ENCODE measurements at regions not wholly inside any gene's neighbourhood (a gene's known extent, or its start where the extent isn't known, plus 50 kb on each side); places are given as distances from the start of the nearest gene placed in this dataset.
"Not testable (repeated sequence)": the region's sequence is repeated elsewhere in the genome, so short reads cannot be mapped to it uniquely, and the experiment has no call there.

GRCh38 chr3:107130089-107130700 lies 247.0 kb upstream of the CCDC54 start:
- DNase-seq (ENCODE audit: low spot score) = no peak
- intact Hi-C loops (cut with DNase I) = no loop called here

GRCh38 chr3:107132674-107133073 lies 244.6 kb upstream of the CCDC54 start:
- intact Hi-C loops (cut with DNase I) = no loop called here
- DNase-seq (ENCODE audit: low spot score) = no peak

DNA sequence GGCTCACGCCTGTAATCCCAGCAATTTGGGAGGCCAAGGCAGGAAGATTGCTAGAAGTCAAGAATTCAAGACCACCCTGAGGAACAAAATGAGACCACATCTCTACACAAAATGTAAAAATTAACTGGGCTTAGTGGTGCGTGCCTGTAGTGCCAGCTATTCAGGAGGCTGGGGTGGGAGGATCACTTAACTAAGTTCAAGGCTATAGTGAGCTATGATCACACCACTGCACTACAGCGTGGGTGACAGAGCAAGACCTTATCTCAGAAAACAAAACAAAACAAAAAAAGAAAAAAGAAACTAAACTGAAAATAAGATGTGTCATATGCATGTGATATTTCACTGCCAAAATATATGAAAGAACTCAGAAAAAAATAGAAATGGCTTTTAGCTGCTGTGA lies 243.3 kb upstream of the CCDC54 start:
- intact Hi-C loops (cut with DNase I) = no loop called here
- DNase-seq (ENCODE audit: low spot score) = no peak

GRCh38 chr3:107142171-107142570 lies 235.1 kb upstream of the CCDC54 start:
- intact Hi-C loops (cut with DNase I) = no loop called here
- no peak for DNase-seq (ENCODE audit: low spot score)

GRCh38 chr3:107142786-107143575 lies 234.3 kb upstream of the CCDC54 start:
- no peak for DNase-seq (ENCODE audit: low spot score)
- intact Hi-C loops (cut with DNase I) = no loop called here

- intact Hi-C loops (cut with DNase I) = no loop called here
- DNase-seq (ENCODE audit: low spot score) = no peak
Measured at GRCh38 chr3:107150675-107151074, 226.6 kb upstream of the CCDC54 start.

DNA sequence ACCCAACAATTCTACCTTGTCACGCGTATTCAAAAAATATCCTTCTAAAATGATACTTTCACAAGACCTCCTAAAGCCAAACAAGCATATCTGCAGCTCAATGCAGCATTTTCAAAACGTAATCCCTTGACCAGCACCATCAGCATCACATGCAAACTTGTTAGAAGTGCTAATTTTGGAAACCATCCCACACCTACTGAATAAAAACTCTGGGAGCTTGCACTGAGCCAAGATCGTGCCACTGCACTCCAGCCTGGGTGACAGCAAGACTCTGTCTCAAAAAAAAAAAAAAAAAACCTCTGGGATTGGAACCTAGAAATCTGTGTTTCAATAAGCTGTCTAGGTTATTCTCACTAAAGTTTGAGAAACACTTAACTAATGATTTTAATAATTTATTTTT lies 223.3 kb upstream of the CCDC54 start:
- intact Hi-C loops (cut with DNase I) = no loop called here
- no peak for DNase-seq (ENCODE audit: low spot score)

GRCh38 chr3:107172411-107172810 lies 204.8 kb upstream of the CCDC54 start:
- no peak for DNase-seq (ENCODE audit: low spot score)
- intact Hi-C loops (cut with DNase I) = no loop called here

GRCh38 chr3:107184375-107184774 lies 192.9 kb upstream of the CCDC54 start:
- intact Hi-C loops (cut with DNase I) = no loop called here
- no peak for DNase-seq (ENCODE audit: low spot score)

DNA sequence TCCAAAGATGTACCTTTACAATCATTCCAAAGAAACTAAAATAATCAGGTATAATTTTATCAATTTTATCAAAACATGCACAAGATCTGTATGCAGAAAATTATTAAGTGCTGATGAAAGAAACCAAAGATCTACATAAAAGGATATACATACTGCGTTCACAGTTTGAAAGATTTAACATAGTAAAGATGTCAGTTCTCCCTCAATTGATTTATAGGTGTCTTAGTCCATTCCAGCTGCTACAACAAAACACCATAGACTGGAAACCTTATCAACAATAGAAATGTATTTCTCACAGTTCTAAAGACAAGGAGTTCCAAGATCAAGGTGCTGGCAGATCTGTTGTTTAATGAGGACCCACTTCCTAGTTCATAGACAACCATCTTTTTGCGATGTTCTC lies 189.0 kb upstream of the CCDC54 start:
- intact Hi-C loops (cut with DNase I) = no loop called here
- DNase-seq (ENCODE audit: low spot score) = no peak

DNA sequence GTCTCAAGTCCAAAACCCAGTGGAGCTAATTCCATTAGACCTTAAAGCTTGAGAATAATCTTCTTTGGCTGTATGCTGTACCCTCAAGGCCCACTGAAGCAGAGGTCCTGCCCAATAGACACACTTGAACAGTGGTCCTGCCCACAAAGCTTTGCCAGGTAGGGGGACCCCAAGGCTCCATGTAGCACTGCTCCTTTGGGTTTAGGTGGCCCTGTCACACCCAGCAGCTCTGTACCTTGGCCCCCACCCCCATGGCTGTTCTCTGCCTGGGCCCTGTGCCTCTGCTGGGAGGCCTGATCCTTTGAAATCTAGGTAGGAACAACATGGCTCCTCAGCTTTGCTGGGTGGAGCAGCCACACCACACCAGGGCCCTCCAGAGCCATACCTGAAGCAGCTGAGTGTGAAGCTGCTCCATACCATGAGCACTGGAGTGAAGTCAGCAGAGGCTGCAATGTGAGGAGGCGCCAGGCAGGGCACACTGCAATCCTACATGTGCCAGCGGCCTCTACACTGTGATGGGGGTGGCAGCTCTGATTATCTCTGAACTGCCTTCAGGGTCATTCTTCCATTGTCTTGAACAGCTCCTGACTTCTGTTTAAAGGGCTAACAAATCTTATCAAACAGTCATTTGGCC lies 188.0 kb upstream of the CCDC54 start:
- no peak for DNase-seq (ENCODE audit: low spot score)
- intact Hi-C loops (cut with DNase I) = no loop called here

GRCh38 chr3:107193116-107193515 lies 184.1 kb upstream of the CCDC54 start:
- no peak for DNase-seq (ENCODE audit: low spot score)
- intact Hi-C loops (cut with DNase I) = no loop called here

GRCh38 chr3:107198581-107199181 lies 178.6 kb upstream of the CCDC54 start:
- intact Hi-C loops (cut with DNase I) = no loop called here
- no peak for DNase-seq (ENCODE audit: low spot score)

DNA sequence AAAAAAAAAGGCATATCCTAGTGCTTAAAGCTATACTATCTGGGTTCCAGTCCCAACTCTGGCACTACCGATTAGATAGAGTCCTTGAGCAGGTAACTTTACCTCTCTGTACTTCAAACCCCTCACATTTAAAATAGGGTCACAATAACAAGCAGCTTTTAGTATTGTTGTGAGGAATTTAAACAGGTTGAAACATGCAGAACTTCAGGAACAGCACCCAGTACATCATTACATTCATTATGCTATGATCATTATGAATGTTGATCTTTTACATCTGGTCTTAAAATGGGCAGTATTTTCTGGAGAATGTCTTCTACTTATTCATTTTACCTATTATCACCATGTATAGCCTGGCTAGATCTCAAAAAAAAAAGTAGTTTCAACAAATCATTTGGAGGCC lies 176.1 kb upstream of the CCDC54 start:
- intact Hi-C loops (cut with DNase I) = no loop called here
- no peak for DNase-seq (ENCODE audit: low spot score)

- intact Hi-C loops (cut with DNase I); DNase-seq (ENCODE audit: low spot score): not testable (repeated sequence)
Measured at GRCh38 chr3:107202885-107203284, 174.4 kb upstream of the CCDC54 start.

DNA sequence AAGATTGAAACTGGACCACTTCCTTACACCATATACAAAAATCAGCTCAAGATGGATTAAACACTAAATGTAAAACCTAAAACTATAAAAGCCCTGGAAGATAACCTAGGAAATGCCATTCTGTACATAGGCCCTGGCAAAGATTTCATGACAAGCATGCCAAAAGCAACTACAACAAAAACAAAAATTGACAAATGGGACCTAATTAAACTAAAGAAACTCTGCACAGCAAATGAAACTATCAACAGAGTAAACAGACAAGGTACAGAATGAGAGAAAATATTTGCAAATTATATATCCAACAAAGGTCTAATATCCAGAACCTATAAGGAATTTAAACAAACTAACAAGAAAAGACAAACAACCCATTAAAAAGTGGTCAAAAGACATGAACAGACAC lies 173.1 kb upstream of the CCDC54 start:
- intact Hi-C loops (cut with DNase I) = no loop called here
- DNase-seq (ENCODE audit: low spot score) = no peak

DNA sequence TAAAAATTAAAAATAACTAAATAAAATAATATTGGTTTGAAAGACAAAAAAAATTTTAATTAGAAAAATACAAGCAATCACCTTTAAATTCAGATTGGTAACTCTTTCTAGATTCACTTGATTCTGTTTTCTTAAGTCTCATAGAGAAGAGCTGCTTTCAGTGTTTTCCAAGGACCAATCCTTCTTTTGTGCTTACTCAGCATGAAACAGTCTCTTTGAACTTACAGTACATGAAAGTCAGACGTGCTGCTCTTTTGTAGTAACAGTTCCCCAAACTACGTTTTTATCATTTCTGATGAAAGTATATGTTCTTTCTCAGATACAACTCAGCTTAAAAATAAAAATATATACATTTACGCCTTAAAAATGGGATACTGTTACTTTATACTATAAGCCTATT lies 171.9 kb upstream of the CCDC54 start:
- intact Hi-C loops (cut with DNase I) = no loop called here
- DNase-seq (ENCODE audit: low spot score) = no peak

DNA sequence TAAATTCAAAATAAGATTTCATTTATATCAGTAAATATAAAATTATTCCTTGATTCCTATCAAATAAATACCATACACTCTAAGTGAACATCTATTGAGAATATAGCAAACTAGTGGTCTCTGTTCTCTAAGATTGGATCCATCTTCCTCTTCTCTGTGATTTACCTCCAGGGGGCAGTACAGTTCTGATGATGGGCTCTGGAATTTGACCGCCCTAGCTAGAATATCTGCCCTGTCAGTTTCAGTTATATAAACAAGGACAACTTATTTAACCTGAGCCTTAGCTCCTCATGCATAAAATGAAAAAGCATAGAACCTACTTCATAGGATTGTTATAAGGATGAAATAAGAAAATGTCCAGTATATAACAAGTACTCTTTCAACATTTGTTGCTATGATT lies 171.1 kb upstream of the CCDC54 start:
- no peak for DNase-seq (ENCODE audit: low spot score)
- intact Hi-C loops (cut with DNase I) = loop anchor here (2.0 kb wide), 1 partner anchor 35 kb away; no protein-coding TSS in a partner anchor

DNA sequence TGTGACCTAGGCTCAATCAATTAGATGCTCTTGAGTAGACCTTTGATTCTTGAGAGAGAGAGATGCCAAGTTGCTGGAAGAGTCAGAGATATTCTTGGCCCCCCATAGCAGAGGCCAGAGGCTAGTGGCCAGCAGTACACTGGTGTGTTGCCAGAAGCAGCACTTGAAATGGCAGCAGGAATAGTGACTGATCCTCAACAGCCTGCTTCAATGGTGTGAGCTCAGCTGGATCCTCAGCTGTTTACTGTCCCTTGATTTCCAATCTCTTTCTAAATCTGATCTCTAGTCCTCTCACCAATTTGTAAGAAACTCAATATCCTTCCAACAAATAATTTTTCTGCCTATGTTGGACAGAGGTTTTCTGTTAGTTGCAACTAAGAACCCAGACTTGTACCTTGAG lies 170.3 kb upstream of the CCDC54 start:
- no peak for DNase-seq (ENCODE audit: low spot score)
- intact Hi-C loops (cut with DNase I) = loop anchor here (2.0 kb wide), 1 partner anchor 34 kb away; no protein-coding TSS in a partner anchor

DNA sequence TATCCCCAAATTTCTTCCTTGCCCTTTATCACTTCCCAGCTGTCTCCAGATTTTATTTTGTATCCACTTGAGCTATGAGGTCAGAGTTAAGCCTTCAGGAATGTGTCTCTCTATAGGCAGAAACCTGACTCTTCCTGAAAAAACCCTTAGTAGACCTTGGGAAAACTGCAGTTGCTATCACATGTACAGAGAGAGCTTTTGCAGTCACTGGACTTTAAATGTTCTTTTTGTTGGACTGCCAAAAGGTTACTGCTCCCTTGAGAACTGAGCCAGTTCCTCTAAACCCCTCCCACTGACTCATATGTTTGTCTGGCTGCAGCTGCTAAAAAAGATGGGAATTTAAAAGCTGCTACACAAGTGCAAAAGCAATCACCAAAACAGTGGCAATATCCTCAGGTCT lies 169.1 kb upstream of the CCDC54 start:
- no peak for DNase-seq (ENCODE audit: low spot score)
- intact Hi-C loops (cut with DNase I) = loop anchor here (2.0 kb wide), 1 partner anchor 223 kb away; no protein-coding TSS in a partner anchor

All from cardiac septum (tissue), 1 donor.